GM12872 (cell line): ENCODE measurements at regions not wholly inside any gene's neighbourhood (a gene's known extent, or its start where the extent isn't known, plus 50 kb on each side); places are given as distances from the start of the nearest gene placed in this dataset.

Experiments
- CTCF ChIP-seq: IDR thresholded peaks from 3 replicates; pipeline ENCODE4 v1.5.1; 2011; ENCODE audit warnings: low read depth, mild to moderate bottlenecking, low read length, moderate library complexity; ENCODE audit not compliant: insufficient read depth

DNA sequence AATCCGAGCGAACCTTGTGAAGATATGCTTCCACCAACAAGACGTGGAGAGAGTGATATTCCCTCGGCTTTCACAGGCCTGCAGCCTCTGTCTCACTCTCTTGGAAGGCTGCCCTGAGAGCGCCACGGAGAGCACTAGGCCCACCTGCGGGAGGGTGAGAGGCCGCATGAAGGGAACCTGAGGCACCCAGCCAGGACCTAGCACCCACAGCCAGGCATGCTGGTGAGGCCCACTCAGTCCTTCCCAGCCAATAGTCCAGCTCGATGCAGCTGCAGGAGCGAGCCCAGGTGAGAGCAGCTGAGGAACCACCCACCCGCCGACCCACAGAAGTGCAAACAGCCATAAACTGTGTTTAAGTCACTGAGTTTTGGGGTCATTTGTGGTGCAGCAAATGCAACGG lies 227.2 kb downstream of the QKI start:
- TF ChIP-seq CTCF = no peak

DNA sequence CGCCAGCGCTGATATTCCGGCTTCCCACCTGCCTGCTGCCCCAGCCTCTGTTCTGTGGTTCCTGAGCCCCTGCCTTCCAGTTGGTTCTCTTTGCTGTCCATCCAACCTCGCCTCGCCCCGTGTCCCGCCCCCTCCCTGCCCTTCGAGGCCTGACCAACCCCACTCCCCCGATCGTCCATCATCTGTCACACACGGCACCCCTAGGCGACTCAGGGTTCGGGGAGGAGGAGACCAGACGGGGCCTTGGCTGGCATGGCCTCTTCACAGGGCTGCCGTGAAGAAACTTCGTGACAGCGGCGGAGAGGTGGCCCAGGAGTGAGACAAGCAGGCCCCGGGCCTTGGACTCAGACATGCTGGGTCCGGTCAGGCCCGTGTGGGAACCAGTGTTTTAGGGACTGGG lies 226.1 kb downstream of the QKI start:
- no peak for TF ChIP-seq CTCF

DNA sequence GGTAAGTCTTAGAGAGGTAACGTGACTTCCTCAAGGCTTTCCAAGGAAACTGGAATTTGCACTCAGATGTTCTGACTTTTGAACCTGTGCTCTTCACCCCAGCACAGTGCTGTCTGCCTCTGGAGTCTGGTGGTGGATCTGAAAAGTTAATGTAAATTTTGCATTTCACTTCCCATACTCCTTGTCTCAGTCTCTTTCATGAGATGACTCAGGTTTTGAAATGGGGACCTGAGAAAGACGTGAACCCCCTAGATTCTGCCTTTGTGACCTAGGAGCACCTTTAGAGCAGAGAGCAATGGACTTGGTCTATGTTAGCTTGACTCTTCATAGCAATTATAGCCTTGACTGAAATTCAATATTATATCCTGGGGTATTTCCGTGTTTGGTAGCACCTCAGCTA lies 223.0 kb downstream of the QKI start:
- TF ChIP-seq CTCF = no peak

DNA sequence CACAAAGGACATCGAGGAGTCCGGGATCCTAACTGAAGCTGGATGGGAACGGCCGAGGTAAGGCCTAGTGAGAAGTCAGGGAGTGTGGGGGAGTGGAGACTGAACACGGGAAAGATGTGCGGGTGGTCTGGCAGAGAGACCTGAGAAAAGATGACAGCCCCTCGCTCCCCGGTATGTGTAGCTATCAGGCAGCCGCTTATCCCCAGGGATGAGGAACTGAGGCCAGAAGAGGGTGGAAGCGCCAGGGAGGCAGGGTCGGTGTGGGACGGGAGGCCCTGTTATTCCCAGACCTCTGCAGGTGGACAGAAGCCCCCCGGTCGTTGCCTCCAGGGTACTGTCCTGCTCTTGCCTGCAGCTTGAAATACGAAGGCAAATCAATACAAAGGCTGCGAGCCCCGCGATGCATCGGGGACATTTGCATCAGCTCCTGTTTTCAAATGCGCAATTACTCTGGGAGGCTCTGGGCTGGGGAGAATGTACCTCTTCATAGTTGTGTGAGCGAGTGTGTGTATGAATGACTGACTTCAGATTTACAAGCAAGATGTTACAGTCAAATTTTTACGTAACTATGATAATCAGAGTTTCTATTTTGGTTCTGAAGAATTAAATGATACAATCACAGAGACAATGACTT lies 221.3 kb downstream of the QKI start:
- TF ChIP-seq CTCF = no peak

DNA sequence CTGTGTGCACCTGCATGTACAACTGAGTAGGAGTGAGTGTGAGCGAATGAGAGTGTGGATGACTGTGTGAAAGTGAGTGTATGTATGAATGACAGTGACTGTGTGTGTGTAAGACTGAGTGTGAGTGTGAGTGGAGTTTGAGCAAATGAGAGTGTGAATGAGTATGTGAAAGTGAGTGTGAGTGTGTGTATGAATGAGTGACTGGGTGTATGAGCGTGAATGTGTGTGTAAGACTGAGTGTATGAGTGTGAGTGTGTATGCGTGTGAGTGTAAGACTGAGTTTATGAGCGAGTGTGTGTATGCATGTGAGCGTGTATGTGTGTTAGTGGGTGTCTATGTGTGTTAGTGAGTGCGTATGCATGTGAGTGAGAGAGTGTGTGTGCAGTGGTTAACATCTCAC lies 220.8 kb downstream of the QKI start:
- TF ChIP-seq CTCF = no peak

DNA sequence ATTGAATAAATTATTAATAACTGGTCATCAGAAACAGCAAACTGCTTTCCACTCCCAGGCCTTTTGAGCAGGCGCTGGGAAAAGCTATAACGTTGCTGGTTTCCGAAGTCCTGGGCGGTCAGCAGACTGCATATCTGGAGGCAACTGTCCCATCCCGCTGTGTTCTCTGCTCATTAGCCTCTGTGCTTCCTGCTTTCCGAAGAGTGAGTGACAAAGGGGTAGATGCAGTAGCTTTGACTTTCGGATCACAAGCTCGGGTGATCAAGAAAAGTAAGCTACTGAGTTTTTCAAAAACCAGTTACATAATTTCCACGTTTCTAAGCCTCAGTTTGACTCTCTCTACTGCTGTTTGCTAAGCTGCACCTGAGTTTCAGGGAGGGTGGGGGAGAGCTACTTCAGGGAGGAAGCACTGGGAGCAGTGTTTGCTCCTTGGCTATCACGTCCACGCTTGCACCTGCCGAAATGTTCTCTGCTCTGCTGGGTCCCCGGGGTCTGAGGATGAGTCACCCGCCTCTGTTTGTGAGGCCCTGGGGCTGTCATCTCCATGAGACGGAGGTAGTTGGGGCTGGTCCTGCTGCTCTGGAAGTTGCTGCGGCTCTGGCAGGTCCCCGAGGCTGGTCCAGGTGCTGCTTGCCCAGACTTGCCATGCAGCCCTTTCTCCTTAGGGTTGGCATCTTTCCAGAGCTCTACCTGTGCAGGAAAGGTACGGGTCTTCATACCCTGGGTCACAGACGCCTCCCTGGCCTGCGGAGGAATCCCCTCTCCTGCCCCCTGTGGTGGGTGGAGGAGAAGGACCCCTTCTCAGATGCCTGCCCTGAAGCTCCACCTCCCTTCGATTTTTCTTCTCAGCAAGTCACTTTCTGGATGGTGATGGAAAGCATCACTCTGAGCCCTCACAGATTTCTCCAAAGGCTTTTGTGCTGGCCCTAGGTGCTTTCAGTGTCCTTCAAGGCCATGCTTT lies 220.0 kb downstream of the QKI start:
- TF ChIP-seq CTCF = no peak

DNA sequence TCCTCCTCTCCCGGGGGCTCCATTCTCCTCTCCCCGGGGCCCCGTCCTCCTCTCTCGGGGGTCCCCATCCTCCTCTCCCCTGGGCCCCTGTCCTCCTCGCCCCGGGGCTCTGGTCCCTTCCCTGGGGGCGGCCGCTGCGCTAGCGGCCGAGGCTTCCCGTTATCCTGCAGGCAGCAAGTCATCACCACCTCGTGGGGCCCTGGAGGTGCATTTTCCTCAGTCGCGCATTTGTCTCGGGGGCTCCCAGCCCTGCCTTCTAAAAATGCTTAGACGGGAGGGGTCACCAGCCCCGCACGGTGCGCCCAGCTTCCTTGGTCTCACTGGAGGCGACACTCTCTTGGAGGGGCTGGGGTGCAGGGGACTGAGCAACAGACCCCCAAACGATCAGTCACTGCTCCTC lies 216.5 kb downstream of the QKI start:
- no peak for TF ChIP-seq CTCF
